NT2/D1 (cell line): ENCODE measurements at regions not wholly inside any gene's neighbourhood (a gene's known extent, or its start where the extent isn't known, plus 50 kb on each side); places are given as distances from the start of the nearest gene placed in this dataset.

Experiments
- YY1 ChIP-seq: IDR thresholded peaks from 2 replicates; pipeline ENCODE4 v1.6.1; 2011; ENCODE audit not compliant: insufficient read length, insufficient read depth
- ZNF274 ChIP-seq: IDR thresholded peaks from 2 replicates; pipeline ENCODE4 v1.6.1; 2011; ENCODE audit warnings: mild to moderate bottlenecking, low read depth, low read length

DNA sequence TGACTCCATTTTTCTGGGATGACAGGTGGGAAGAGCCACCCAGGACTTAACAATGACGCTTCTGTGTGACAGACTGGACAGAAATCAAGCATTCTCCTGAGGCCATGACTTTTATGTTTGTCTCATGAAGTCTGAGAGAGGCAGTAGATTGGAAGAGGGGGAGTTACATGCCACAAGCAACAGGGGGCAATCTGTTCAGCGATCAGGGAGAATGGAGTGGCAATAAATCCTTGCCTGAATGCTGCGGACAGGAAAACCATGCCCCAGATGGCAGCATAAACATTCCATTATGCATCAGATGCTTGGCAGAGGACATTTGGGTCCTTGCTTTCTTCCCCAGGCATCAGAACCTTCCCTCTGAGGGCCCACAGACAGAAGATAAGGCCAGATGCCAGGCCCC is 312.4 kb upstream of the DIPK2B start:
- no peak for TF ChIP-seq ZNF274
- TF ChIP-seq YY1 = no peak
